HCT116 (cell line): ENCODE measurements at regions not wholly inside any gene's neighbourhood (a gene's known extent, or its start where the extent isn't known, plus 50 kb on each side); places are given as distances from the start of the nearest gene placed in this dataset.
"Not testable (repeated sequence)": the region's sequence is repeated elsewhere in the genome, so short reads cannot be mapped to it uniquely, and the experiment has no call there.

Experiments
- CTCF ChIP-seq, 3 experiments: fragments of 200-600 bp in 1 of 3; sonication (generic) in 1 of 3; IDR thresholded peaks in 2 of 3; conservative IDR thresholded peaks in 1 of 3; 2 replicates each; pipeline ENCODE4 v1.5.1; 2012 to 2017; ENCODE audit warnings: low read depth in 2 of 3, low read length in 2 of 3, antibody characterized with exemption in 1 of 3, borderline replicate concordance in 1 of 3, control low read depth in 1 of 3, mild to moderate bottlenecking in 1 of 3, mixed read lengths in 1 of 3, mixed run types in 1 of 3, moderate library complexity in 1 of 3; ENCODE audit not compliant: insufficient read depth in 1 of 3
- EZH2 ChIP-seq: fragments of 200-600 bp; sonication (generic); IDR thresholded peaks from 2 replicates; pipeline ENCODE4 v1.6.1; 2017; ENCODE audit warnings: antibody characterized with exemption, mixed run types
- EZH2phosphoT487 ChIP-seq: fragments of 200-600 bp; IDR thresholded peaks from 2 replicates; pipeline ENCODE4 v1.6.1; 2018; ENCODE audit warnings: antibody characterized with exemption, borderline replicate concordance
- JUND ChIP-seq: IDR thresholded peaks from 2 replicates; pipeline ENCODE4 v1.6.1; 2012
- MAX ChIP-seq: IDR thresholded peaks from 2 replicates; pipeline ENCODE4 v1.6.1; 2012
- POLR2A ChIP-seq: IDR thresholded peaks from 2 replicates; pipeline ENCODE4 v1.7.0; 2011; ENCODE audit warnings: borderline replicate concordance; ENCODE audit not compliant: insufficient read depth, insufficient read length; ENCODE audit errors: extremely low read depth
- POLR2AphosphoS5 ChIP-seq: IDR thresholded peaks from 2 replicates; pipeline ENCODE4 v1.6.1; 2011; ENCODE audit warnings: mild to moderate bottlenecking, low read depth, low read length, moderate library complexity
- RAD21 ChIP-seq: IDR thresholded peaks from 2 replicates; pipeline ENCODE4 v1.6.1; 2012; ENCODE audit warnings: low read depth, mild to moderate bottlenecking
- SP1 ChIP-seq: IDR thresholded peaks from 2 replicates; pipeline ENCODE4 v1.6.1; 2012; ENCODE audit warnings: low read depth
- ZBTB33 ChIP-seq: IDR thresholded peaks from 2 replicates; pipeline ENCODE4 v1.6.1; 2011; ENCODE audit warnings: mild to moderate bottlenecking, low read length, moderate library complexity; ENCODE audit not compliant: insufficient replicate concordance; ENCODE audit errors: extremely low read depth
- ZNF274 ChIP-seq: fragments of 200-500 bp; sonication (Bioruptor generic); IDR thresholded peaks from 2 replicates; pipeline ENCODE4 v1.6.1; 2014; ENCODE audit warnings: mild to moderate bottlenecking, low read depth, low read length, inconsistent platforms

- not testable (repeated sequence) for TF ChIP-seq MAX; RAD21; SP1; POLR2A; POLR2AphosphoS5; CTCF (IDR thresholded peaks at IDR 0.05 in 2 of 3, conservative IDR thresholded peaks at IDR 0.05 in 1 of 3; ENCODE audit: borderline replicate concordance in 1 of 3, insufficient read depth in 1 of 3, low read depth in 2 of 3, low read length in 2 of 3); EZH2; JUND; ZBTB33; EZH2phosphoT487; ZNF274
These were observed 196.0 kb downstream of the TBC1D2B start for GRCh38 chr15:77881535-77881934.
